Urothelium cell line (cell line): ENCODE measurements at regions not wholly inside any gene's neighbourhood (a gene's known extent, or its start where the extent isn't known, plus 50 kb on each side); places are given as distances from the start of the nearest gene placed in this dataset.

ENCODE experiments used
- DNase-seq: peaks from one replicate; pipeline ENCODE4 v3.0.0; 2011; ENCODE audit warnings: low spot score, mixed read lengths
- FAIRE-seq: peaks from 2 replicates; lab custom pipeline; 2011; peaks lifted over from hg19 to GRCh38; lab: Jason Lieb, UNC

DNA sequence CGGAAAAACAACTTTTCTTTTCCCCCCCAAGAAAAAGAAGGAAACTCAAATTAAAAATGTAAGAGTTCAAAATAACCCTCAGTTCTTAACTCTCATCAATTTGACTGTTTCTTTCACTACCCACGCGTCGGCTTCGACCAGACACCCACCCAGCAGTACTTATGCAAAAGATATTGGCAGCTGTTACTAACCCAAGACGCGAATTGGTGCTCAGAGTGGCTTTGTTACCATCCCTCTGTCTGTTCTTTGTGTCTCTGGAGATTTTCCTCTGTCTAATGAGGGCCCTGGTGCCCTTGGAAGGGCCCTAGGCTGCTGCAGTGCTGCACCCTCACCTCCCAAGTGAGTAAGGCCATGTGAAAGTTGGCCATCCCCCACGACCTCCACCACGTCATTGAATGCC is 180.5 kb upstream of the NECTIN1 start:
- FAIRE-seq: no peak
- no peak for DNase-seq

DNA sequence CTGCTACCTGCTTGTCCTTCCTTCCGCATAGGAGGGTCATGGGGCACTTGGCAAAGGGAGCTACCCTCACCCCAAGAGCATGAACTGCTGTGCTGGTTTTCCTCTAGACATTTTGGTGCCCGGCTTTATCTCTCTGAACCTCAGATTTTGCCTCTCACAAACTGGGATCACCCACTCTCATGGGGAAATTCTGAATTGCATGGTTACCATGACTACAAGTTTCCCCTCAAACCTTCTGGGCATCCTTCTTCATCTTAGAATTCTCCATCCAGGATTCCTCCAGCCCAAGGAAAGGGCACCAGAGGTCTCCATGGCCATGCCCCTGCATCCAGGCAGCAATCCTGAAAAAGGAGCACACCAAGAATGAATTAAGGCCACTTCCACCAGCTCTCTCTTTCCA is 180.1 kb upstream of the NECTIN1 start:
- DNase-seq (no peak), FAIRE-seq (no peak)

DNA sequence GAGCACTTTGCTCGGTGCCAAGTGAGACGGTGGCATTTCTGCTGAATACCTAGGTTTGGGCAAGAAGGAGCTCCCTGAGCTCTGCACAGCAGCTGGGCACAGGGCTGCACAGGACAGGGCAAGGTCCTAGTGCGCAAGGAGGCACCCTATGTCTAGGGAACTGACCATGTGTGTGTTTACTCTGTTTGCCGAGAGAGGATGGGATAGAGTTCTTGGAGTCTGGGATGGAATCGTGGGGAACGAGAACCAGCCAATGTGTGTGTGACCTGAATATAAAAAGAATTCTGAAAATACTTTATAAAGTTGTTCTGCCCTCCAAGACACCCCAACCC is 179.5 kb upstream of the NECTIN1 start:
- no peak for FAIRE-seq
- no peak for DNase-seq

DNA sequence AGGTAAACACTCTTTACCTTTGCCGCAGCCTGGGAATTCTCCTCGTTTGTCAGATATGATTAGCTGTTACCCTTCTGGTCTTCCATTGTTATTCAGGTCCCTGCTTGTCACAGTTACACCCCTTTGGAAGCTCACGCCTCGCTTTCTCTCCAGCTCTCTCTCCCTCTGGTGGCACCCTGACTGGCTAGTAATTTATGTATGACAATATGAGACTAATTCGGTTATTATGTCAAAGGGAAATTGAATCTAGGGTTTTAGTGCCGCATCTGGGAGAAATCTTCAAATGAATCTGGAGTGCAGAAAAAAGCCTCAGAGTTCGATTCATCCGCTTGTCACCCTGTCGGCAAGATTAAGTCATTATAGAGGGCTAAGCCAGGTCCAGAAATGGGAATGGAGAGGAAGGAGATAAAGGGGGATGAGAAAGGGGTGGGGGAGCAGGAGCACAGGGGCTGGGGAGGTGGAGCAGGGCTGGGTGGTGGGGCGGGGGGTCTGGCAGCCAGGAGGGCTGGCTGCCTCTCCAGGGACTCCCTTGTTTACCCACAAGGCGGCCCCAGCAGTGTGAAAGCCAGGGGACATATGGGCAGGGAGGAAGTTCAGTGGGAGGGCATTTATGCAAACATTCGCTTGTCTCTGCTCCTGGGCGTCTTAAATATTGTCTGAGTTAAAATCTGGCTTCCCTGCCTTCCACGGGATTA is 179.0 kb upstream of the NECTIN1 start:
- no peak for FAIRE-seq
- no peak for DNase-seq

DNA sequence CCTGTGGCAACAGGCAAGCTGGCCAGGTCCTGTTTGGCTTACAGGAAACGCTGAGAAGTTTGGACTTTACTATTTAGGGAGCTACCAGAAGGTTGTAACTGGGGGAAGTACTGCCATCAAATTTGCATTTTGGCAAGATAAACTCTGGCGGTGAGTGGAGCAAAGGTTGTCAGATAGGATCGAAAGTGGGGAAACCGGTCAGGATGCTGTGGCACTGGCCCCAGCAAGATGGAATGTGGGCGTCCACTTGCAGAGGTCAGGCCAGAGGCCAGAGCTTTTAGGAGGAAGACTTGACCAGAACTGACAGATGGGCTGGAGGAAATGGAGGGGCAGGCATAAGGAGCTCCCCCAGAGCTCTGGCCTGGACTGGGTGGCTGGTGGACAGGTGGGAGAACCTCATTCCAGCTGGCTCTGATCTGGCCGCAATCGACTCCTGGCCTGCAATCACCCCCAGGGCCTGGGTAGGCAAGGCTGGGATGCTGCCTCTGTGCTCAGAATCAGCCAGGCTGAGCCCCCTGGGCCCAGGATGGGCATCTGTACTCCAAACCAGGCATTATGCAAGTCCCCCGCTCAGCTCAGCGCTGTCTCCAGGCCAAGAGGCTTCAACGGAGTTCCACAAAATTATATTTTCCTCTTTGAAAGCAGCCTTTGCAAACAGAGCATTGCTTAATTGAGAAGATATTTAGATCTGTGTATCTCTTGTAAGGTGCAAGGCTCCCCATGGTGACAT is 178.3 kb upstream of the NECTIN1 start:
- DNase-seq: no peak
- no peak for FAIRE-seq

DNA sequence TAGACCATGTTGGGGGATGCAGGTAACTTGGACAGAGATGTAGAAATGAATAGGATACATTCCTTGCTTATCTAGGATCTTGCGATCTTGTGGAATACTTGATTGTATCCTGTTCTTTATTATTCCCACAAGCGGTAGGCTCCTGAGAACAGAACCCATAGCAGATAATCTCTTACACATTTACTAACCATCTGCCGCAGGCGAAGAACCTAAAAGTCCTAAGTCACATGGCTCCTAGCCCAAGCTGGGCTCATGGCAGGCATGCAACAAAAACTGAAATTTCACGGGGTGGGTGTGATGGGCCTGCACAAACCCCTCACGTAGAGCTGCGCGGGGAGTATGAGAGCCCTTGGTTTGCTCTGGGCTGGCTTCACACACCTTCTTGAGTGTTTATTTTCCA is 177.4 kb upstream of the NECTIN1 start:
- DNase-seq (no peak), FAIRE-seq (no peak)

DNA sequence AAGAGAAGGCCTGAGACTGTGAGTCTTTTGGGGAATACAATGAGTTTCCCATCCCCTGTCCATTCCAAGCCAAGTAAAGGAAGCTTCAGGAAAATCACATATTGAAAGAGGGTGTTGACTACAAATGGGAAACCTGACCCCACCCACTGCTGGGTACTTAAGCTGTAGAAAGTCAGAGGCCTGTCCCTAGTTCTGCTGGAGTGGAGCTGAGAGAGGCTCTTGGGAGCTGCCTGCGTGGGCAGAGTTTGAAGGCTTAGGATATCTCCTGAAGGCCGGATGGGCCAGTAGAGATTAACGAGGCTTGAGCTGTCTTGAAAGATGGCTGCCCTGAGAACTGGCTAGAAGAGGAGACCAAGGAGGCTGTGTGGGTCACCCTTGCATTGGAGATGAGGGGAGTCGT is 176.2 kb upstream of the NECTIN1 start:
- DNase-seq (no peak), FAIRE-seq (no peak)

DNA sequence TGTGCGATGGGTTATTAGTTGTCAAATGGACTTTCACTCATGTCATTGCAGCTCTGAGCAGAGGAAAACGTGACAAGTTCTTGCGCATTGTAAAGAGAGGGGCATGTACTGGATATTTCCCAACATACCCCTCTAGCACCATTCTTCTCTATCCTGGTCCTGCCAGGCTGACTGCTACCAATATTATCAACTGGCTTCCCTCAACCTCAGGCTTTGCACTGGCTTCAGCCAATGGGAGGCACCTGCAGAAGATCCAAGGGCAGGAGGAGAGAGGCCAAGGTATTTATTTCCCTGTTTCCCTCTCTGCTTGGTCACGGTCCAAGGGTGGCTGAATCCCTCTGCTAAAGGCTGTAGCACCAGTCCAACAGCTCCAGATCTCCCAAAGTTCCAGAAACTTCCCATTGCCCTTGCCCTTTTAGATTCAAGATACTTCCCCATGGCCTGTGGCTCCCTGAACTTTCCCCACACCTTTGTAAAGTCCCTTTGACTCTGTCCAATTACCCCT is 175.6 kb upstream of the NECTIN1 start:
- no peak for DNase-seq
- FAIRE-seq: no peak

DNA sequence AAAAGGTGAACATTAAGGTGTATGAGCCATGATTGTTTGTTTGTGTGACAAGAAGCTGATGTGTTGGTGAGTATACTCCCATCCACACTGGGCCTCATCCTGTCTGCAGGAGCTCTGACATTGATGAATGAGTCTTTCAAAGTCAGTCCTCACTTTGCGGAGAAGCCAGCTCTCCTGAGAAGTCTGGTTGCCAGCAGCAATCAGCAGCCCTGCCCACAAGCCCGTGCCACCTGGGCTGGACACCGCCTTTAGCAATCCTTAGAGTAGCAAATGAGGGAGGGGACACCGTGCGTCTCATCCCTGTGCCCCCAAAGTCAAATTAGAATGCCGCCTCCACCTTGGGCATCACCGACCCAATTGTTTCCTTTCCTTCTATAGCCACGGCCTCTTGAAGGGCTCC is 174.8 kb upstream of the NECTIN1 start:
- FAIRE-seq (no peak), DNase-seq (no peak)

DNA sequence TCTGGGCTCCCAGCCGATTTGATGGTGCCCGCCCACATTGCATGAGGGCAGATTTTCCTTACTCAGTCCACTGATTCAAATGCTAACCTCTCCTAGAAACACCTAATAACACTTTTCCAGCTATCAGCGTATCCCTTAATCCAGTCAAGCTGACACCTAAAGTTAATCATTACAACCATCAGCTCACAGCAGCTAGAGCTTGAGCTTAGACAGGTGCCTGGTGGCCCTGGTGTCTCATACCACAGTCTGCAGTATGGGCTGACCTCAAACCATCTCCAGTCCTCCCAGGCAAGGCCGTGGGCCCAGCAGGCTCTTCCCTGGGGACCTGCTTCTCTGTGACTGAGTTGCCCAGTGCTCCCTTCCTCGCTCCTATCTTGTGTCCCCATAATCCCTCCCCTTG is 174.4 kb upstream of the NECTIN1 start:
- FAIRE-seq (no peak), DNase-seq (no peak)

DNA sequence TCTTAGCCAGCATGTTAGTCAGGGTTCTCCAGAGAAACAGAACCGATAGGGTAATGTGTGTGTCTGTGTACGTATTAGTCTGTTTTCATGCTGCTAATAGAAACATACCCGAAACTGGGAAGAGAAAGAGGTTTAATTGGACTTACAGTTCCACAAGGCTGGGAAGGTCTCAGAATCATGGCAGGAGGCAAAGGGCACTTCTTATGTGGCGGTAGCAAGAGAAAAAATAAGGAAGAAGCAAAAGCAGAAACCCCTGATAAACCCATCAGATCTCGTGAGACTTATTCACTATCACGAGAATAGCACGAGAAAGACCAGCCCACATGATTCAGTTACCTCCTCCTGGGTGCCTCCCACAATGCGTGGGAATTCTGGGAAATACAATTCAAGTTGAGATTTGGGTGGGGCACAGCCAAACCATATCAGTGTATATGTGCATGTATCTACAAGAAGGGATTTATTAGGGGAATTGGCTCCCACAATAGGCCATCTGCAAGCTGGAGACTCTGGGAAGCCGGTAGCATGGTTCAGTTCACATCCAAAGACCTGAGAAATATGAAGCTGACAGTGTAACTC is 173.7 kb upstream of the NECTIN1 start:
- DNase-seq (no peak), FAIRE-seq (no peak)

DNA sequence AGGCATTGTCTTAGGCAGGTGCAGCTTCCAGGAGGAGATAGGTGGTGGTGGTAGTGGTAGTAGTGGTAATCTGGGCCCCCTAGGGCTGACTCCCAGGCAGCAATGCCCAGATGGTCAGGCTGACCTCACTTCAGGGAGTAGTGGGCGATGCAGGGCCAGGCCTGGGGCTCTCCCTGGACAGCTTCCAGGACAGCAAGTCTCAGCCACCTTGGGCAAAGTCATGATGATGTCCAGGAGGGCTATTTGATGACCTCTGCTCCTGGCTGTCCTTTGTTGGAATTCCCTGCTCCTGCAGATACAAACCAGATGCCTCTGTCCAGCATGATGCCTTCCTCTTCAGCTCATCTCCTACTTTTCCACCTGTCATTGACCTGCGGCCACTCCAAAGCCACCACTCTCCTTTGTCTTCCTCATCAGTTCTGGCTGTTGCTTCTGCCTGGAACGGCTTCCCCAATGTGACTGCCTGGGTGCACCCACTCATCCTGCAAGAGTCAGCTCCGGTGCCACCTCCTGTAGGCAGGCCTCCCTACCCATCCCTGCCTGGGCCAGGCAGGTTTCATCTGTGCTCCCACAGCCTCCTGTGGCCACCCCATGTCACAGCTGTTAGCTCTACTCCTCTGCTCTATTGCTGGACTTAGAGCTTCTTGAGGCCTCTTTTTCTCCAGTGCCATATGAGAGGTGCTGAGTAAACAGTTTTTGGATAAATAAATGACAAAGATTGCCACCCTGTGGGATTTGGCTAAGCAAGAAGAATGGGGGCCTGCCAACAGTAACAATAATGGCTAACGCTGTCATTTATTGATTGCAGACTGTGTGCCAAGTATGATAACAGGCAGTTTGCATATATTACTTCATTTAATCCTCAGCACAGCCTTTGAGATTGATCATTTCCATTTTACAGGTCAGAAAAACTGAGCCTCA is 172.9 kb upstream of the NECTIN1 start:
- FAIRE-seq (no peak), DNase-seq (no peak)

DNA sequence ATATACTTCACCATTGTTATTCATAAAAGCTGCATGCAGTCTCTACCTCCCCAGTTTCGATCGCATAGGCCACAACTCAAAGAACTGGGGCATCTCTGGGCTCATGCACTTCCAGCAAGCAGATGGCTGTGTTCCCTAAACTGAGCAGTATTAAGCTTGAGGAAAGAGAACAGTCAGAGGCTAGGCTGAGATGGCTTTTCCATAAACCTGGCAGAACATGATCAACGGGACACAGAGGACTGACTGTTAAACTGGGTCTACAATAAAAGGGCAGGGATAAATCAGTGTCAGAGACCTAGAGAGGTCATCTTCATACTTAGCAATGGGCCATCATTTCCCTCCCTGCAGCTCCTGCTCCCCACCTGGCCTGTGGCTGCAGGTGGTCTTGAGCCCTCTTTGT is 171.0 kb upstream of the NECTIN1 start:
- no peak for FAIRE-seq
- DNase-seq: no peak

DNA sequence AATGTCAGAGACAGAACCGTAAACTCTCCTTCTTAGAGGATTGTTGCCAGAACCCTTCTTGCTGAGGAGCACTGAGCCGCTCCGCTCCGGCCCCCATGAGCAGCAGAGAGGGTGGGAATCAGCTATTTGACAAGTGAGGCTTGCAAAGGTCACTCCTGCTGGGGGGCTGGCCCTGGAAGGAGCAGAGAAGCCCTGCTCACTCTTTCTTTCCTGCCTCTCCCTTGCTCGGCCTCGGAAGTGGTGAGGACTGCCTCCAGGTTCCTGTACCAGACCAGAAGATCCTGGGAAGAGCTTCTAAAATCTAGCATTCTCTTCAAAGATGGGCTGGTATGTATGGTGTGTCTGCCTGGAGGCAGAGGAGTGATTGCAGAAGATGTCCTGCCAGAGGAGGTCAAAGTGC is 168.6 kb upstream of the NECTIN1 start:
- DNase-seq (no peak), FAIRE-seq (no peak)

DNA sequence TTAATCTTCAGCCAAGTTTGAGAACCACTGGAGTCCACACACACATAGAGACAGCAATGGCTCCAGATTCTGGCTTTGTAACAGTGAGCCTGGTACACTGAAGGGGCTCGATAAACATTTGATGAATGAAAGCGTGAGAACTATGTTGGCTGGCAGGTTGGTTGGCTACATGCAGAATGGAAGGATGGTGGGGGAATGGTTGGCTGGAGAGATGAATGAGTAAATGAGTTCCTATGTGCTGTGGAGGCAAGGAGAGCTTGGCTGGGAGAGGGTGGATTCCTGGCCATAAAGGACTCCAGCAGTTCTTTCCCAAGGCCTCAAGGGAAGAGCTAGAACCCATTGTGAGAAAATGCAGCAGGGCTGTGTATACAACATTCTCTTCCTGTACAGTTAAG is 168.0 kb upstream of the NECTIN1 start:
- DNase-seq (no peak), FAIRE-seq (no peak)

DNA sequence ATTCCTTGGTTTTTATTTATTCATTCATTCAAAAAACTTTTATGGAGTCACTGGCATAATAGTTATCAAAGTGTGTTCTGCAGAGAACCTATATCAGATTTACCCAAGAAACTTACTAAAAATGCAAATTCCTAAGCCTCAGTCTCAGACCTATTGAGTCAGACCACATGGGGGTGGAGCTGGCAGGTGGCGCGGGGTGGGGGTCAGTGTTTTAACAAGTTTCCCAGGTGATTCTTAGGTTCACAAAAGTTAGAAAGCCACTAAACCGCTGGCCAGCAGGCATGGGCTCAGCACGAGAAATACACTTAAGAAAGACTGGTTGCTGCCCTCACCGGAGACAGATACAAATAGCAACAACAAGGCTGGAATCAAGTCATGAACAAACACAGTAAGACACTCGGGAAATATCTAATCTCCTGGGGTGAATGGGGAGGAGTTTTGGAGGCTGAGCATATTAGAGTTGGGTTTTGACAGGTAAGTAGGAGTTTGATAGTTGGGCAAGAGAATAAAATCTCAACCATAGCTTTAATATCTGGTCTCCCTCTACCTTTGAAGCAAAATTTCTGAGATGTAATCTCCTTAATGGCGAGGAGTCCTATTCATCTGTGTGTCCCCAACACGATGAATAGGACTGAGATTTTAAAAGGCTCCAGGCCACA is 167.5 kb upstream of the NECTIN1 start:
- FAIRE-seq (no peak), DNase-seq (no peak)

DNA sequence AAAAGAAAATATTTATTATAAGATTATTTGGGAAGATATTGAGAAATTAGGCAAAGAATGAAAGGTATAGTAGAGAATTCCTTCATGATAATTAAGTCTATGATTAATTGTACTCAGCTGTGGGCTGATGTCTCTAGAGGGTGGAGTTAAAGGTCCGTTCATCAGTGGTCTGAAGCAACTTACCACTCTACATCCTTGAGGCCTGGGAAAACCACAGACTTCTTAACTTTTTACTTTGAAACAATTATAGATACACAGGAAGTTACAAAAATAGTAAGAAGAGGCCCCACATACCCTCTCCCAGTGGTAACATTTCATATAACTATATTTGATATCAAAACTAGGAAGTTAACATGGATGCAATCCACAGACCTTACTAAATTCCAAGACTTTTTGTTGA is 167.0 kb upstream of the NECTIN1 start:
- no peak for FAIRE-seq
- DNase-seq: no peak

DNA sequence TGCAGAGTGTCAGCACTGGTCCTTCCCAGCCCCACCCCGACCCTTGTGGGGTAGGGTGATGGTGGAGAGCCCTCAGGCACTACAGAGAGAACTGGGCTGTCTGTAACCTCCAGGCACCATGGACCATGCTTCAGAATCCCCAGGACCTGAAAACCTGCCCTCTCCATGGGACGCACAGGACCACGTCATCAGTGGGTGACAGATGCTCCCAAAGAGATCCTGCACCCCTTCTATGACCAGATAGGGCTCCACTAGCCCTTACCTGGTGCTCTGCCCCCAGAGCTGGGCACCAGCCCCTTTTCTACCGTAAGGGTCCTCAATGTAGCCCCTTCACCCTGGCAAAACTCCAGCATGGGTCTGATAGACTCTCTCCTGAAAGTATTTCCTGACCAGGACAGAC is 165.9 kb upstream of the NECTIN1 start:
- DNase-seq (no peak), FAIRE-seq (no peak)

DNA sequence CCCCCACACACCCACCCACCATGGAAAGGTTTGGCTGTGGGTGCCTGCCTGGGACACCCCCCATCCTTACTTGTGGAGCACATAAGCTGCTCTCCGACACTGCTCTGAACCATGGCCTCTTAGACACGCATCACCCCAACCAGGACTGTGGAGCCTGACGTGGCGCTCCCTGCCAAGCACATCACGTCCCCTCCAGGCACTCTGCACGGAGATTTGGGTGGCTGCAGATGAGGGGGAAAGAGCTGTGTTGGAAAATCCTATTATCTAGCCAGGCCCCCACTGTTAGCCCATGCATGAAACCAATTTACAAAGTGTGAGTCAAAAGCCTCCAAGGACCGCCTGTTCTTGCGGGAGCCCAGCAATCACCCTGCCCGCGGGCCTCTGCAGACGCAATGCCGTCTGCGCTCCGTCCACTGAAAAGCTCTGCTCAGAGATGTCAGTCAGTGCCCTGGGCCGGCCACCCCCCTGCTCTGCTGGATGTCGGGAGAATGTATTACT is 163.4 kb upstream of the NECTIN1 start:
- no peak for FAIRE-seq
- no peak for DNase-seq

DNA sequence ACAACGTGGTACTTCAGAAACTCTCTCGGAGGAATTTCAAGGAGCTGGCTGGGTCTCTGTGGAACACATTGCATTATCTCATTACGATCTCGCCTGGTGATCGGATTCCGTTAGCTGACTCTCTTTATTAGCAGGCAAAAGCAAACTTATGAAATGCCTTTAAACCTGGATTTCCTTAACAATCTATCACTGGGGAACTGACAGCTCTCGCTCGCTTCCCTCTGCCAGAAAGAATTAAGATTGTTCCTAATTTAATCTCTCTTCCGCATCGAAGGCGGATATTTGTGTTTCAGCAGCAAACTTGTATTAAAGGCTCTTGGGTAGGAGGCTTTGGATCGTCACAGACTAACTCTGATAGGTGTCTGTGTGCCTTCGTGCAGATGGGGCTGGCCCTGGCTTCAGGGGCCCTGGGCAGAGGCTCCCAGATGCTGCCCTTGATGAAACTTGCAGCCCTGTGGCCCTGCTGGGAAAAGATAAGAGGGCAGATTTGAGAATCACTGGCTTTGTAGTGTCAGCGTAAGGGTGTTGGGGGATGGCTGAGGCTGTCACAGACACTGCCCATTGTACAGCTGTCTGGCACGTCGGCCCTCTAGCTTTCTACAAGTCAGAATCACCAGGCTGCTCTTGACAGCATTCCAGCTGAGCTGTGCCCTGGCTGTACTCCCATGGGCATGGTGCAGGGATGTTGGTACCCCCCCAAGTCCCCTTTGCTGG is 162.2 kb upstream of the NECTIN1 start:
- DNase-seq (no peak), FAIRE-seq (no peak)
